ENCODE measurements at regions not wholly inside any gene's neighbourhood (a gene's known extent, or its start where the extent isn't known, plus 50 kb on each side); places are given as distances from the start of the nearest gene placed in this dataset.

- CTCF ChIA-PET: no interaction called here
- no peak overlapping the region for H3K4ac ChIP-seq (ENCODE audit: low read depth, low read length)
- no peak overlapping the region for H3K4me3 ChIP-seq (ENCODE audit: insufficient read depth, low read depth, low read length)
- DNase-seq (no peak), ATAC-seq (ENCODE audit: low read depth) (no peak)
- dilution Hi-C loops (cut with HindIII; ENCODE audit: low sequenced_read_pairs, unreplicated experiment): no loop called here
- H2AK9ac ChIP-seq (replicated peaks; ENCODE audit: low read depth, low read length, poor library complexity): no peak overlapping the region
- H4K20me1 ChIP-seq (ENCODE audit: insufficient read depth, low read length): no peaks in the 10 kb centered on the region
- H4K91ac ChIP-seq (ENCODE audit: insufficient read depth, low read depth, low read length): no peak overlapping the region
- H3K27me3 ChIP-seq (ENCODE audit: control insufficient read depth, insufficient read depth, low read length): peaks cover 4% of the 10 kb centered on the region
- H3K9ac ChIP-seq (ENCODE audit: low read depth, low read length): no peak overlapping the region
- intact Hi-C loops (cut with micrococcal nuclease): no loop called here
- H2BK20ac ChIP-seq (ENCODE audit: low read depth, low read length): no peak overlapping the region
- H2BK15ac ChIP-seq (ENCODE audit: low read depth, low read length): no peak overlapping the region
- no TSS peak for BruUV-seq (replicated peaks)
- H3K56ac ChIP-seq (ENCODE audit: extremely low read depth, insufficient read depth, low read length): no peak overlapping the region
- H2AFZ ChIP-seq (replicated peaks; ENCODE audit: low read length, poor library complexity): no peak overlapping the region
- no CpG with 5 or more reads among the region's 4 CpGs for WGBS, 2 experiments (ENCODE audit: extremely low coverage in 2 of 2, insufficient read length in 1 of 2)
- H3K14ac ChIP-seq (replicated peaks; ENCODE audit: low read depth, low read length): no peak overlapping the region
- H2AK5ac ChIP-seq (ENCODE audit: low read depth, low read length): no peak overlapping the region
- no peak overlapping the region for H4K8ac ChIP-seq (ENCODE audit: low read depth in 2 of 2, low read length in 2 of 2)
- no peak for TF ChIP-seq ELK1 (IDR thresholded peaks at IDR 0.05; ENCODE audit: borderline replicate concordance, low read depth, low read length)
- TF ChIP-seq BHLHE40 (IDR thresholded peaks at IDR 0.05; ENCODE audit: low read depth, low read length): no peak
- TF ChIP-seq CHD1 (IDR thresholded peaks at IDR 0.05; ENCODE audit: low read depth, low read length): no peak
- TF ChIP-seq NFE2L2 (IDR thresholded peaks at IDR 0.05; ENCODE audit: low read depth, low read length): no peak
- no peak for TF ChIP-seq CEBPB (IDR thresholded peaks at IDR 0.05; ENCODE audit: low read depth, low read length)
- TF ChIP-seq MAFK (IDR thresholded peaks at IDR 0.05; ENCODE audit: low read depth, low read length): no peak
- TF ChIP-seq FOS (IDR thresholded peaks at IDR 0.05; ENCODE audit: low read depth, low read length): no peak
- TF ChIP-seq, protein P1, sequence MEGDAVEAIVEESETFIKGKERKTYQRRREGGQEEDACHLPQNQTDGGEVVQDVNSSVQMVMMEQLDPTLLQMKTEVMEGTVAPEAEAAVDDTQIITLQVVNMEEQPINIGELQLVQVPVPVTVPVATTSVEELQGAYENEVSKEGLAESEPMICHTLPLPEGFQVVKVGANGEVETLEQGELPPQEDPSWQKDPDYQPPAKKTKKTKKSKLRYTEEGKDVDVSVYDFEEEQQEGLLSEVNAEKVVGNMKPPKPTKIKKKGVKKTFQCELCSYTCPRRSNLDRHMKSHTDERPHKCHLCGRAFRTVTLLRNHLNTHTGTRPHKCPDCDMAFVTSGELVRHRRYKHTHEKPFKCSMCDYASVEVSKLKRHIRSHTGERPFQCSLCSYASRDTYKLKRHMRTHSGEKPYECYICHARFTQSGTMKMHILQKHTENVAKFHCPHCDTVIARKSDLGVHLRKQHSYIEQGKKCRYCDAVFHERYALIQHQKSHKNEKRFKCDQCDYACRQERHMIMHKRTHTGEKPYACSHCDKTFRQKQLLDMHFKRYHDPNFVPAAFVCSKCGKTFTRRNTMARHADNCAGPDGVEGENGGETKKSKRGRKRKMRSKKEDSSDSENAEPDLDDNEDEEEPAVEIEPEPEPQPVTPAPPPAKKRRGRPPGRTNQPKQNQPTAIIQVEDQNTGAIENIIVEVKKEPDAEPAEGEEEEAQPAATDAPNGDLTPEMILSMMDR (conservative IDR thresholded peaks at IDR 0.05; ENCODE audit: low read depth, low read length): no peak
- TF ChIP-seq RAD21 (IDR thresholded peaks at IDR 0.05; ENCODE audit: low read length): no peak
- no peak for TF ChIP-seq MAZ (IDR thresholded peaks at IDR 0.05; ENCODE audit: borderline replicate concordance, low read depth, low read length)
- no peak for TF ChIP-seq SMC3 (IDR thresholded peaks at IDR 0.05; ENCODE audit: low read depth, low read length)
- TF ChIP-seq POLR2A (IDR thresholded peaks at IDR 0.05; ENCODE audit: low read depth, low read length): no peak
- TF ChIP-seq RCOR1 (IDR thresholded peaks at IDR 0.05; ENCODE audit: insufficient replicate concordance, low read length): no peak
- TF ChIP-seq USF2 (IDR thresholded peaks at IDR 0.05; ENCODE audit: low read depth, low read length): no peak
- in situ Hi-C loops (cut with MboI; ENCODE audit: low sequenced_read_pairs): no loop called here
- H3K4me2 ChIP-seq (ENCODE audit: low read depth, low read length): no peak overlapping the region
- H3K36me3 ChIP-seq (ENCODE audit: control insufficient read depth, insufficient read depth, low read length): no peaks in the 10 kb centered on the region
- H2BK5ac ChIP-seq (ENCODE audit: low read depth, low read length, poor library complexity, severe bottlenecking): no peak overlapping the region
- no peak overlapping the region for H3K23ac ChIP-seq (ENCODE audit: low read depth, low read length)
- H2BK120ac ChIP-seq (ENCODE audit: low read depth, low read length): no peak overlapping the region
- H3K9me1 ChIP-seq (ENCODE audit: insufficient read depth, low read length): no peaks in the 10 kb centered on the region
- no peaks in the 10 kb centered on the region; the same call in 1 of the 2 replicates for H3K9me3 ChIP-seq (ENCODE audit: control insufficient read depth, insufficient read depth, low read length)
- no peak overlapping the region for H3K27ac ChIP-seq (ENCODE audit: insufficient read depth, low read length)
- H3K4me1 ChIP-seq (ENCODE audit: control insufficient read depth, insufficient read depth, low read length): no peaks in the 10 kb centered on the region
- H4K5ac ChIP-seq (ENCODE audit: low read depth, low read length): no peak overlapping the region
- no peaks in the 10 kb centered on the region for H3K79me1 ChIP-seq (ENCODE audit: low read depth in 1 of 2, low read length in 2 of 2)
- POLR2A ChIA-PET (ENCODE audit: unreplicated experiment): no interaction called here
- no peak overlapping the region for H3K18ac ChIP-seq (ENCODE audit: low read depth, low read length)
These were observed 310.8 kb upstream of the TFPI start for GRCh38 chr2:187865025-187865424.
